NB4 (cell line): ENCODE measurements at regions not wholly inside any gene's neighbourhood (a gene's known extent, or its start where the extent isn't known, plus 50 kb on each side); places are given as distances from the start of the nearest gene placed in this dataset.

Experiments used
- MYC ChIP-seq: IDR thresholded peaks from 2 replicates; pipeline ENCODE4 v1.6.1; 2011; ENCODE audit warnings: low read depth, low read length
- POLR2A ChIP-seq: IDR thresholded peaks from 2 replicates; pipeline ENCODE4 v1.6.1; 2011; ENCODE audit warnings: mild to moderate bottlenecking; ENCODE audit not compliant: insufficient read length; ENCODE audit errors: extremely low read depth
- TF ChIP-seq, protein P1 (sequence below): IDR thresholded peaks from one replicate; pipeline ENCODE4 v1.5.1; 2012; ENCODE audit warnings: low read depth, low read length
- TF ChIP-seq, protein P2 (sequence below): IDR thresholded peaks from 2 replicates; pipeline ENCODE4 v1.6.1; 2011; ENCODE audit warnings: low read depth, low read length

DNA sequence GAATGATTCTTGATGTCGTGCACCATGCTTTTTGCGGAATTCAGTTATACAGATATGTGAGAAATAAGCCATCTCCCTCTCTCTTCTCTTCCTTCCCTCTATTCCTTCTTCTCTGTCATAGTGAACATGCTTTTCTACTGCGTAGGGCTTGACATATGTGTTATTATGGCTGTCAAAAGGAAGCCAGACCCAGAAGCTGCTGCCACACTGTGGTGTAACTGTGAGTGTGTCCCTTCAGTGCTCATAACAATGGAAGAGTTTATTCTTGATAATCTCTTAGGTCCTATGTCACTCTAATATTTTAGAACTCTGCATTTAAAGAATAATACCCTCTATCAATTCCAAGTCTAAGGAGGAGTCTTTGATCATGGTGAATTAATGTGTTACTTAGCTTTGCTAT lies 208.9 kb upstream of the TMTC4 start:
- TF ChIP-seq POLR2A: no peak
- TF ChIP-seq, protein P1, sequence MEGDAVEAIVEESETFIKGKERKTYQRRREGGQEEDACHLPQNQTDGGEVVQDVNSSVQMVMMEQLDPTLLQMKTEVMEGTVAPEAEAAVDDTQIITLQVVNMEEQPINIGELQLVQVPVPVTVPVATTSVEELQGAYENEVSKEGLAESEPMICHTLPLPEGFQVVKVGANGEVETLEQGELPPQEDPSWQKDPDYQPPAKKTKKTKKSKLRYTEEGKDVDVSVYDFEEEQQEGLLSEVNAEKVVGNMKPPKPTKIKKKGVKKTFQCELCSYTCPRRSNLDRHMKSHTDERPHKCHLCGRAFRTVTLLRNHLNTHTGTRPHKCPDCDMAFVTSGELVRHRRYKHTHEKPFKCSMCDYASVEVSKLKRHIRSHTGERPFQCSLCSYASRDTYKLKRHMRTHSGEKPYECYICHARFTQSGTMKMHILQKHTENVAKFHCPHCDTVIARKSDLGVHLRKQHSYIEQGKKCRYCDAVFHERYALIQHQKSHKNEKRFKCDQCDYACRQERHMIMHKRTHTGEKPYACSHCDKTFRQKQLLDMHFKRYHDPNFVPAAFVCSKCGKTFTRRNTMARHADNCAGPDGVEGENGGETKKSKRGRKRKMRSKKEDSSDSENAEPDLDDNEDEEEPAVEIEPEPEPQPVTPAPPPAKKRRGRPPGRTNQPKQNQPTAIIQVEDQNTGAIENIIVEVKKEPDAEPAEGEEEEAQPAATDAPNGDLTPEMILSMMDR: no peak
- TF ChIP-seq, protein P2, sequence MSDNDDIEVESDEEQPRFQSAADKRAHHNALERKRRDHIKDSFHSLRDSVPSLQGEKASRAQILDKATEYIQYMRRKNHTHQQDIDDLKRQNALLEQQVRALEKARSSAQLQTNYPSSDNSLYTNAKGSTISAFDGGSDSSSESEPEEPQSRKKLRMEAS: no peak
- TF ChIP-seq MYC: no peak
